SU-DHL-6 (cell line): ENCODE measurements at regions not wholly inside any gene's neighbourhood (a gene's known extent, or its start where the extent isn't known, plus 50 kb on each side); places are given as distances from the start of the nearest gene placed in this dataset.

ENCODE experiments used
- CTCF ChIP-seq: fragments of 200-600 bp; sonication (generic); IDR thresholded peaks from one replicate; pipeline ENCODE4 v1.5.1; 2017; ENCODE audit warnings: antibody characterized with exemption, mild to moderate bottlenecking, low read length, moderate library complexity; ENCODE audit not compliant: insufficient read depth, poor library complexity, severe bottlenecking
- EZH2phosphoT487 ChIP-seq: fragments of 200-600 bp; sonication (generic), shearing (Covaris generic); conservative IDR thresholded peaks from 2 replicates; pipeline ENCODE4 v1.6.1; 2018; ENCODE audit warnings: mild to moderate bottlenecking, antibody characterized with exemption, low read length, moderate library complexity, mixed read lengths

- TF ChIP-seq CTCF (no peak), EZH2phosphoT487 (no peak)
These were observed 678.1 kb upstream of the SLC8A1 start for GRCh38 chr2:41129988-41130387.
